ENCODE measurements at regions not wholly inside any gene's neighbourhood (a gene's known extent, or its start where the extent isn't known, plus 50 kb on each side); places are given as distances from the start of the nearest gene placed in this dataset.

DNA sequence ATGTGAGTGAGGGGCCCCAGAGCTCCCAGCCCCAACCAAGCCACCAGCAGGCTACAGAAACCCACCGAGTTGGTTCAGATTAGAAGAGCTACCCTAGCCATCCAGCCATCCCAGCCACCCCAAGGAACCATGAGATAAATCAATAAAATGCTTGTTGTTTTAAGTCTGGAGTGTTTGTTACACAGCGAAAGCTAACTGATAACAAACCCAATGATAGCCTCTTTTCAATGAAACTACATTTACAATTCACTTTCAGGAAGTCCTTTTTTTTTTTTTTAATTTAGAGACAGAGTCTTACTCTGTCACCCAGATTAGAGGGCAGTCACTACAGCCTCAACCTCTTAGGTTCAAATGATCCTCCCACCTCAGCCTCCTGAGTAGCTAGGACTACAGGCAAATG is 215.0 kb upstream of the ZFHX3 start:
- Histone ChIP-seq H3K4me1 (ENCODE audit: control insufficient read depth, insufficient read depth, low read length) (no peaks in the 10 kb centered on the region), H3K36me3 (ENCODE audit: control insufficient read depth, insufficient read depth, low read length) (no peaks in the 10 kb centered on the region), H3K9me3 (ENCODE audit: control insufficient read depth, low read length) (no peaks in the 10 kb centered on the region), H3K4me3 (ENCODE audit: insufficient read depth, low read depth, low read length) (no peak overlapping the region), H3K27me3 (ENCODE audit: control insufficient read depth, insufficient read depth, low read length, poor library complexity, severe bottlenecking) (peaks cover 3% of the 10 kb centered on the region), H3K27ac (ENCODE audit: insufficient read depth, low read depth, low read length, poor library complexity, severe bottlenecking) (no peak overlapping the region)
- 88 to 92% methylated on average over 1 to 2 of the region's 2 CpGs for WGBS, 2 experiments

DNA sequence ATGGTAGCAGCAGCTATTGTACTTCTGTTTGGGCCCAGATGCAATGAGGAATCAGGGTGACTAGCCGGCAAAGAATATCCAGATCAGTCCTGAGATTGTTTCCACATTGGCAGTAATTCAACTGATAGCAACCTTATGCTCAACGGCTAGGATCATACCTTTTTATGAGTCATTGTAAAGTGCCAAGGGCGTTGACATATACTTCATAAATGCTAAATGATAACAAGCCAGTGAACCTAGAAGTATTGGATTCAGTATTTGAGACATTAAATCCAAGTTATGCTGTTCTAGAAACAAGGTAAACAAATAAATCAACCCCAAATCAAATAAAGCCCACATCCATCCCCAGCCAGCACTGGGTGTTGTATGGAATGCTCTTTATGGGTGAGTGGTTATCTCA is 207.1 kb upstream of the ZFHX3 start:
- Histone ChIP-seq H3K36me3 (ENCODE audit: control insufficient read depth, insufficient read depth, low read length) (no peaks in the 10 kb centered on the region), H3K27me3 (ENCODE audit: control insufficient read depth, insufficient read depth, low read length, poor library complexity, severe bottlenecking) (no peaks in the 10 kb centered on the region), H3K4me1 (ENCODE audit: control insufficient read depth, insufficient read depth, low read length) (no peaks in the 10 kb centered on the region), H3K27ac (ENCODE audit: insufficient read depth, low read depth, low read length, poor library complexity, severe bottlenecking) (no peak overlapping the region), H3K4me3 (ENCODE audit: insufficient read depth, low read depth, low read length) (no peak overlapping the region), H3K9me3 (ENCODE audit: control insufficient read depth, low read length) (no peaks in the 10 kb centered on the region)
- 96 to 97% methylated on average over 3 of the region's 3 CpGs for WGBS, 2 experiments

DNA sequence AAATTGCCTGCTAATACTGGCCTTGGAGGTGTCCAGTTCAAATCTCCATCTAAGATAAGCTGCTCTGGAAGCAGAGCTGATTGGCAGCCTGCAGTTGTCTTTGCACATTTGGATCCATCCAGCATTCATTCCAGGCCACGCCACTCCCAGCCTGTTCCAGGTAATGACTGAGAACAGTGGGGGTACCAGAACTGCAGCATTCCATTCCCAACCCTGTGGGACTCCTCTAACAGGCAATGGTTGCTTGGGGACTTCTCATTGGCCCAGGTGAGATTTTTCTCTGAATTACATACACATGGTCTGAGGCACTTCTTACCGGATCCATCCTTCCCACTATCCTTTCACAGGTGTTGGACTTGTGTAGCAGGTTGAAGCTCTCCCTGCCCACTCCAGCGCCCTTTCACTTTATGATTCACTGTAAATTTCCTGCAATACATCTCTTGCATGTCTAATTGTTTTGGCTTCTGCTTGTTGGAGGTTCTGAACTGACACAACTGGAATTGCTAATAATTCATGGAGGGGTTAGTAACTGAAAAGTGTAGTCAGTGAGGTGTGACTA is 206.1 kb upstream of the ZFHX3 start:
- Histone ChIP-seq H3K4me1 (ENCODE audit: control insufficient read depth, insufficient read depth, low read length) (no peaks in the 10 kb centered on the region), H3K27me3 (ENCODE audit: control insufficient read depth, insufficient read depth, low read length, poor library complexity, severe bottlenecking) (no peaks in the 10 kb centered on the region), H3K36me3 (ENCODE audit: control insufficient read depth, insufficient read depth, low read length) (no peaks in the 10 kb centered on the region), H3K27ac (ENCODE audit: insufficient read depth, low read depth, low read length, poor library complexity, severe bottlenecking) (no peak overlapping the region), H3K9me3 (ENCODE audit: control insufficient read depth, low read length) (no peaks in the 10 kb centered on the region), H3K4me3 (ENCODE audit: insufficient read depth, low read depth, low read length) (no peak overlapping the region)
- 93 to 98% methylated on average over 3 of the region's 3 CpGs for WGBS, 2 experiments

DNA sequence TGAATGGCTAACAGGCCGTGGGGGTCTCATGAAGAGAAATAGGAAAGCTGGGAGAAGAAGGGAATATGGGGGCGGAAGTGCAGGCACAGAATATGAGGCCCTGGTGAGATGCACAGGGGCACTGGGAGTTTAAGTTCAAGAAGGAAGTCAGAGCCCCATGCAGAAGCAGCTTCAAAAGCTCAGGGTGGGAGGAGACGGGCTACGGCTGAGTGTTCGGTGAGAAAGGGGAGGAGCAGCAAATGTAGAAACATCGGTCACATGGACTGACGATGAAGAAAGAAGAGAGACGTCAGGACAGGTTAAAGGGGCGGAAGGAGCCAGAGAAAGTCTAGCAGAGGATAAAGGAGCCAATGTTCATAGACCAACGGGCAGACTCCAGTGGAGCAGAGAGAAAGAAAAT is 204.5 kb upstream of the ZFHX3 start:
- H3K36me3 ChIP-seq (ENCODE audit: control insufficient read depth, insufficient read depth, low read length): no peaks in the 10 kb centered on the region
- no peak overlapping the region for H3K27ac ChIP-seq (ENCODE audit: insufficient read depth, low read depth, low read length, poor library complexity, severe bottlenecking)
- no peaks in the 10 kb centered on the region for H3K9me3 ChIP-seq (ENCODE audit: control insufficient read depth, low read length)
- H3K4me3 ChIP-seq (ENCODE audit: insufficient read depth, low read depth, low read length): no peak overlapping the region
- no peaks in the 10 kb centered on the region for H3K27me3 ChIP-seq (ENCODE audit: control insufficient read depth, insufficient read depth, low read length, poor library complexity, severe bottlenecking)
- H3K4me1 ChIP-seq (ENCODE audit: control insufficient read depth, insufficient read depth, low read length): no peaks in the 10 kb centered on the region
- WGBS, 2 experiments: 89 to 90% methylated on average over 10 of the region's 10 CpGs

DNA sequence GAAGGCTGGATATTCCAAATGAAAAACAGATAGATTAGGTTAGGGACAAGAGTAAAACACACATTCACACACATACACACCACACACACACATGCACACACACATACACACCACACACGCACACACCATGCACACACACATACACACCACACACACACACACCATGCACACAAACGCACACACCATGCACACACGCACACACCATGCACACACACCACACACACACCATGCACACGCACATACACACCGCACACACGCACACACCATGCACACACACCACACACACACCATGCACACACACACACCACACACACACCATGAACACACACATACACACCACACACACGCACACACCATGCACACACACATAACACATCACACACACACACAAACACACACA is 203.7 kb upstream of the ZFHX3 start:
- Histone ChIP-seq H3K36me3 (ENCODE audit: control insufficient read depth, insufficient read depth, low read length) (no peaks in the 10 kb centered on the region), H3K4me3 (ENCODE audit: insufficient read depth, low read depth, low read length) (no peak overlapping the region), H3K27ac (ENCODE audit: insufficient read depth, low read depth, low read length, poor library complexity, severe bottlenecking) (no peak overlapping the region), H3K9me3 (ENCODE audit: control insufficient read depth, low read length) (no peaks in the 10 kb centered on the region), H3K4me1 (ENCODE audit: control insufficient read depth, insufficient read depth, low read length) (no peaks in the 10 kb centered on the region), H3K27me3 (ENCODE audit: control insufficient read depth, insufficient read depth, low read length, poor library complexity, severe bottlenecking) (no peaks in the 10 kb centered on the region)
- WGBS, 2 experiments: 85 to 90% methylated on average over 7 of the region's 7 CpGs

DNA sequence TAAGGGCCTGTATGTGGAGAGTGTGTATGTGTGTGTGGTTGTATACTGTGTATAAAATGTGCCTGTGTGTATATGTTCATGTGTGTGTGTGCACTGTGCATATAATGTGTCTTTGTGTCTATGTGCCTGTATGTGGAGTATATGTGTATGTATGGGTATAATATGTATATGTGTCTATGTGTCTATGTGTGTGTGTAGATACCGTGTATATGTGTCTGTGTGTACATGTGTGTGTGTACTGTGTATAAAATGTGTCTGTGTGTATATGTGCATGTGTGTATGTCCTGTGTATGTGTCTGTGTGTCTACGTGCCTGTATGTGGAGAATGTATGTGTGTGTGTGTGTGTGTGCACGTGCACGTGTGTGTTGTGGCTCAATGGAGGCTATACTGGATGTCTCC is 200.4 kb upstream of the ZFHX3 start:
- Histone ChIP-seq H3K36me3 (ENCODE audit: control insufficient read depth, insufficient read depth, low read length) (no peaks in the 10 kb centered on the region), H3K9me3 (ENCODE audit: control insufficient read depth, low read length) (no peaks in the 10 kb centered on the region), H3K4me1 (ENCODE audit: control insufficient read depth, insufficient read depth, low read length) (no peaks in the 10 kb centered on the region), H3K27me3 (ENCODE audit: control insufficient read depth, insufficient read depth, low read length, poor library complexity, severe bottlenecking) (no peaks in the 10 kb centered on the region), H3K27ac (ENCODE audit: insufficient read depth, low read depth, low read length, poor library complexity, severe bottlenecking) (no peak overlapping the region), H3K4me3 (ENCODE audit: insufficient read depth, low read depth, low read length) (no peak overlapping the region)
- WGBS, 2 experiments: 94 to 98% methylated on average over 4 of the region's 4 CpGs

DNA sequence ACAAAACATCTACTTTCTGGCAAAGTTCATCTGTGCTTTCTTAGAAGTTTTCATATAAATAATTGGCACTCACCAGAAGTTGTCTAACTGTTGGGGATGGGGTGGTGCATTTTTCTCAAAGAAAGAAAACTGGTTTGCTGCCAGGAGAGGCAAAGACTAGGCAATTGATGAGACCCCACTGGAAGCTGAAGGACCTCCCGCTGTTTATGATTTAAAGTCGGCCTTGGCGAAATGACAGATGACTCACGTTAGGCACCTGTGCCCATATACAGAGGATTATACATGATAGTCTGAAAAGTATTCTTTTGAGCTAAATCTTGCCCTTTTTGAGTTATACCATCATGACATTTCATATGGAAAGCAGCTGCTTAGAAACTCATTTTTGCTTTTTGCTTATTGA is 193.0 kb upstream of the ZFHX3 start:
- Histone ChIP-seq H3K4me3 (ENCODE audit: insufficient read depth, low read depth, low read length) (no peak overlapping the region), H3K27me3 (ENCODE audit: control insufficient read depth, insufficient read depth, low read length, poor library complexity, severe bottlenecking) (no peaks in the 10 kb centered on the region), H3K36me3 (ENCODE audit: control insufficient read depth, insufficient read depth, low read length) (no peaks in the 10 kb centered on the region), H3K27ac (ENCODE audit: insufficient read depth, low read depth, low read length, poor library complexity, severe bottlenecking) (no peak overlapping the region), H3K9me3 (ENCODE audit: control insufficient read depth, low read length) (no peaks in the 10 kb centered on the region), H3K4me1 (ENCODE audit: control insufficient read depth, insufficient read depth, low read length) (no peaks in the 10 kb centered on the region)
- WGBS, 2 experiments: 92 to 93% methylated on average over 4 of the region's 4 CpGs

DNA sequence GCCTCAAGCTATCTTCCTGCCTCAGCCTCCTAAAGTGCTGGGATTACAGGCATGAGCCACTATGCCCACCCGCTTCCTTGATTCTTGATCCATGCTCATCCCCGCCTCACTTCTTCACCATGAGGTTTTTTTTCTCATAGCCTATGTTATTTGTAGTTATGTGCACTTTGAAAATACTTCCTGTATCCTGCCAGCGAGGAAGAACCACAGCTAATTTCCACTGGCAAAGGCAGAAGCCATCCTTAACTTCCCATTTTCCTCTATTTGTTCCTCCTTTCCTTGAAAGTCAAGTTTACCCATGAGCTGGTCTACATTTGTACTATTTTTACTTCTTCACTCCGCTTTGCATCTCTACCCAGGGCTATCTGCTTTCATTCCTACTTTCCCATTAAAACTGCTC is 189.7 kb upstream of the ZFHX3 start:
- peaks cover 12% of the 10 kb centered on the region for H3K27me3 ChIP-seq (ENCODE audit: control insufficient read depth, insufficient read depth, low read length, poor library complexity, severe bottlenecking)
- no peak overlapping the region for H3K4me3 ChIP-seq (ENCODE audit: insufficient read depth, low read depth, low read length)
- H3K9me3 ChIP-seq (ENCODE audit: control insufficient read depth, low read length): no peaks in the 10 kb centered on the region
- H3K36me3 ChIP-seq (ENCODE audit: control insufficient read depth, insufficient read depth, low read length): no peaks in the 10 kb centered on the region
- no peak overlapping the region for H3K27ac ChIP-seq (ENCODE audit: insufficient read depth, low read depth, low read length, poor library complexity, severe bottlenecking)
- 94 to 98% methylated on average over 3 to 4 of the region's 4 CpGs for WGBS, 2 experiments
- H3K4me1 ChIP-seq (ENCODE audit: control insufficient read depth, insufficient read depth, low read length): no peaks in the 10 kb centered on the region

DNA sequence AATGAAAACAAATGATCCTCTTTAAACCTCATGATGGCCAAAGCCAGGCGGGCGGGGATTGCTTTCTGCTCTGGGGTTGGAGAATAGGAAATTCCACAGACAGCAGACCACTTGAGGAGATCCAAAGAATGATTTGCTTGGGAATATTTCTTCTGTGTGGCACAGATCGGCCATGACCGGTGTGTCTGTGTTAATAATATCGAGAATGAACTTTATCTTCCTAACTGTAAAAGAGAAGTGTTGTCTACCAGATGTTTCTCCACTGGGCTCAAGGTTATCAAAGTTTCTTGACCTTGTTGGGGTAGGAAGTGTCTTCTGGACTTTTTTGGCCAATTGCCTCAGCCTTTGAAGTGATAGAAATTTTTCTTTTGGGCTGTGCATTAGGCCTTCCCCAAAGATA is 186.6 kb upstream of the ZFHX3 start:
- Histone ChIP-seq H3K4me3 (ENCODE audit: insufficient read depth, low read depth, low read length) (no peak overlapping the region), H3K4me1 (ENCODE audit: control insufficient read depth, insufficient read depth, low read length) (no peaks in the 10 kb centered on the region), H3K9me3 (ENCODE audit: control insufficient read depth, low read length) (no peaks in the 10 kb centered on the region), H3K27ac (ENCODE audit: insufficient read depth, low read depth, low read length, poor library complexity, severe bottlenecking) (no peak overlapping the region), H3K36me3 (ENCODE audit: control insufficient read depth, insufficient read depth, low read length) (no peaks in the 10 kb centered on the region), H3K27me3 (ENCODE audit: control insufficient read depth, insufficient read depth, low read length, poor library complexity, severe bottlenecking) (peaks cover 32% of the 10 kb centered on the region)
- 95 to 99% methylated on average over 5 of the region's 5 CpGs for WGBS, 2 experiments

DNA sequence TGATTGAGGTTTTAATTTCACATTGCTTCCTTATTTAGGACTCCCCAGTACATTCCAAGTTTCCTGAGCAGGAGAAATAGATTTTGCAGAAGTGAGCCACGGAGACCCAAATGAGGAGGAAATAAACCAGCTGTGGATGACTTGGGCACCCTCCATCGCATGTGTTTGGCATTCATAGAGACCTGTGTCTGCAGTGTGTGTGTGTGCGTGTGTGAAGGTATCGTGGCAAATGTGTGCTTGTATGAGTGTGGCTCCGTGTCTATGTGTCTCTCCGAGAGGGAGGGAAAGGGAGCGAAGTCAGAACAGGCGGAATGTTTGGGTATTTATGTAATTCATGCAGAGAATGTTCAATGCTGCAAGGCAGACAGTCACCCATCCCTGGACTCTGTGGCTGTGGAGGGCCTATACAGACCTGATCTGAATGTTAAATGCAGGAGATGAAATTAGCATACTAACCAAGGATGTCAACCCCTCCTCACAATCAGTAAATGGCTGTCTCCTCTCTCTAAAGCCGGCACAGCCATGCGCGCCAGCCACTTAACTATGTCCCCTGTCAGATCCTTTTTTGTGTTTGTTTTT is 186.0 kb upstream of the ZFHX3 start:
- 90 to 93% methylated on average over 11 of the region's 11 CpGs for WGBS, 2 experiments
- no peak overlapping the region for H3K4me3 ChIP-seq (ENCODE audit: insufficient read depth, low read depth, low read length)
- H3K4me1 ChIP-seq (ENCODE audit: control insufficient read depth, insufficient read depth, low read length): no peaks in the 10 kb centered on the region
- no peak overlapping the region for H3K27ac ChIP-seq (ENCODE audit: insufficient read depth, low read depth, low read length, poor library complexity, severe bottlenecking)
- H3K27me3 ChIP-seq (ENCODE audit: control insufficient read depth, insufficient read depth, low read length, poor library complexity, severe bottlenecking): peaks cover 32% of the 10 kb centered on the region
- H3K36me3 ChIP-seq (ENCODE audit: control insufficient read depth, insufficient read depth, low read length): no peaks in the 10 kb centered on the region
- no peaks in the 10 kb centered on the region for H3K9me3 ChIP-seq (ENCODE audit: control insufficient read depth, low read length)

DNA sequence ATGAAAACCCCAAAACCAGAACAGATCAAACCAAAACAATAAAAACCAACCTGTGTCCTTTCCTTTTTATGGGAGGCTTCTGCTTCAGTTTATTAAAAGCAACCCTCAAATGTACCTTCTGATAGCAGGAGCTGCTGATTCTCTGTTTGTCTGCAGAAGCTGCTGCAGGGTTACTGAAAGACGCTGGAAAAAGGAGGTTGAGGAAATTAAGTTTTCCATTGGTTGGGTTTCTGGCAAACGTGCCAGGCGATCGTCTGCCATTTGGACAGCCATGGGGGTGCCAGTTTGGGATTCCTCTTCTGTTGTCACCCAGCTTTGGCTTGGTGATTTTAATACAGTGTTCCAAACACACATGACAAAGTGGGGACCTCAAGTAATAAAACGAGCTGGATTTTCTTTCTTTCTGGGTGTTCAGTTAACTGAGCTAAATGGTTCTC is 185.4 kb upstream of the ZFHX3 start:
- H3K27me3 ChIP-seq (ENCODE audit: control insufficient read depth, insufficient read depth, low read length, poor library complexity, severe bottlenecking): peaks cover 32% of the 10 kb centered on the region
- no peaks in the 10 kb centered on the region for H3K36me3 ChIP-seq (ENCODE audit: control insufficient read depth, insufficient read depth, low read length)
- H3K4me1 ChIP-seq (ENCODE audit: control insufficient read depth, insufficient read depth, low read length): no peaks in the 10 kb centered on the region
- no peaks in the 10 kb centered on the region for H3K9me3 ChIP-seq (ENCODE audit: control insufficient read depth, low read length)
- H3K4me3 ChIP-seq (ENCODE audit: insufficient read depth, low read depth, low read length): no peak overlapping the region
- whole genome bisulfite sequencing, 2 experiments: 90 to 92% methylated on average over 5 of the region's 5 CpGs
- no peak overlapping the region for H3K27ac ChIP-seq (ENCODE audit: insufficient read depth, low read depth, low read length, poor library complexity, severe bottlenecking)

All from ectodermal cell (in vitro differentiated cells).